GM18508 (cell line): ENCODE measurements at regions not wholly inside any gene's neighbourhood (a gene's known extent, or its start where the extent isn't known, plus 50 kb on each side); places are given as distances from the start of the nearest gene placed in this dataset.
"Not testable (repeated sequence)": the region's sequence is repeated elsewhere in the genome, so short reads cannot be mapped to it uniquely, and the experiment has no call there.

Experiments
- ATAC-seq: cut with Tn5 transposase; IDR thresholded peaks from one replicate; pipeline ENCODE4 v1.9.1; 2021; ENCODE audit warnings: moderate number of reproducible peaks; ENCODE audit not compliant: insufficient read depth, unreplicated experiment

GRCh38 chr4:14896656-14897175 lies 105.6 kb upstream of the CPEB2 start:
- no peak for ATAC-seq

GRCh38 chr4:14897217-14897616 lies 105.1 kb upstream of the CPEB2 start:
- no peak for ATAC-seq

- ATAC-seq = no peak
Observed at GRCh38 chr4:14898989-14899388, 103.3 kb upstream of the CPEB2 start.

- ATAC-seq = no peak
Observed at GRCh38 chr4:14902342-14902741, 99.9 kb upstream of the CPEB2 start.

GRCh38 chr4:14903321-14903720 lies 99.0 kb upstream of the CPEB2 start:
- ATAC-seq = no peak

GRCh38 chr4:14906805-14907204 lies 95.5 kb upstream of the CPEB2 start:
- ATAC-seq = no peak

- ATAC-seq = no peak
Observed at GRCh38 chr4:14908635-14909034, 93.6 kb upstream of the CPEB2 start.

GRCh38 chr4:14910411-14910810 lies 91.9 kb upstream of the CPEB2 start:
- ATAC-seq = no peak

- no peak for ATAC-seq
Observed at GRCh38 chr4:14912426-14912825, 89.9 kb upstream of the CPEB2 start.

GRCh38 chr4:14915018-14915417 lies 87.3 kb upstream of the CPEB2 start:
- no peak for ATAC-seq

GRCh38 chr4:14916554-14917297 lies 85.6 kb upstream of the CPEB2 start:
- peak; percentile 41 for ATAC-seq

GRCh38 chr4:14917298-14917633 lies 85.0 kb upstream of the CPEB2 start:
- no peak for ATAC-seq

GRCh38 chr4:14918336-14918735 lies 83.9 kb upstream of the CPEB2 start:
- no peak for ATAC-seq

- no peak for ATAC-seq
Observed at GRCh38 chr4:14919785-14920184, 82.5 kb upstream of the CPEB2 start.

- ATAC-seq = no peak
Observed at GRCh38 chr4:14920237-14920636, 82.0 kb upstream of the CPEB2 start.

- ATAC-seq = no peak
Observed at GRCh38 chr4:14920759-14921320, 81.4 kb upstream of the CPEB2 start.

- ATAC-seq = not testable (repeated sequence)
Observed at GRCh38 chr4:14921781-14922180, 80.5 kb upstream of the CPEB2 start.

GRCh38 chr4:14924076-14924811 lies 78.0 kb upstream of the CPEB2 start:
- no peak for ATAC-seq

- no peak for ATAC-seq
Observed at GRCh38 chr4:14924812-14925344, 77.4 kb upstream of the CPEB2 start.

- ATAC-seq = no peak
Observed at GRCh38 chr4:14925471-14925870, 76.8 kb upstream of the CPEB2 start.

GRCh38 chr4:14926368-14926767 lies 75.9 kb upstream of the CPEB2 start:
- no peak for ATAC-seq
